ENCODE measurements at regions not wholly inside any gene's neighbourhood (a gene's known extent, or its start where the extent isn't known, plus 50 kb on each side); places are given as distances from the start of the nearest gene placed in this dataset.
"Not testable (repeated sequence)": the region's sequence is repeated elsewhere in the genome, so short reads cannot be mapped to it uniquely, and the experiment has no call there.

GRCh38 chr3:16055606-16056211 lies 118.8 kb upstream of the GALNT15 start:
- no peak for DNase-seq (ENCODE audit: low read depth)

DNA sequence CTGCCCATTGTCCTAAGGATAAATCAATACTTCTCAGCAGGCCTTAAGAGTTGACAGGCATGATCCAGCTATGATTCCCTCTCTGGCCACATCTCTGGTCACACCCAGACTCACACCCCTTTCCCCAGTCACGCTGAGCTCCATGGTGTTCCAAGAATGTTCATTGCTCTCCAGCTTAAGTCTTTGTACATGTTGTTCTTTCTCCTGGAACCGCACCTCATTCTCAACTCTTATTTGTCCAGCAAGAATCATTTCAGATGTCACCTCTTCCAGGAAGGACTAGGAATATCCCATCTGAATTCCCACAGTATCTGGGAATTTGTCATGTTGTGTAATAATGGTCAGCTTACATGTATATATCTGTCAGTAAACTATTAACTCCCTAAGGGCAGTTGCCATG lies 118.3 kb upstream of the GALNT15 start:
- DNase-seq (ENCODE audit: low read depth): no peak

DNA sequence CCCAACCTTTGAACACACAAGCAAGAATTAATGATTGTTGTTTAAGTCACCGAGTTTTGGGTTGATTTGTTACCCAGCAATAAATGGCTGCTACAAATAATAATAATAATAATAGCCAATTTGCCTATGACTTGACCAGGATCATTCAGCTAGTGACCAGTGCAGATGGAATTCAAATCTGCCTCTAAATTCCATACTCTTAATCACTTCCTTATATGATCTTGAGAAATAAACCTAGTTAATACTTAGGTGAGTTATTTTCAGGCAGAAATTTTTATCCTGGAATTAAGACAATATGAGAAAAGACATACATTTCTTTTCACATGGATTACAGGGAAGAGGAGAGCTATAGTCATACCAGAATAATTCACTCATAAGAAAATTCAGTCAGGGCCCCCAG lies 116.0 kb upstream of the GALNT15 start:
- DNase-seq (ENCODE audit: low read depth): no peak

- no peak for DNase-seq (ENCODE audit: low read depth)
These were observed 115.4 kb upstream of the GALNT15 start for GRCh38 chr3:16059081-16059537.

GRCh38 chr3:16059711-16060357 lies 114.6 kb upstream of the GALNT15 start:
- no peak for DNase-seq (ENCODE audit: low read depth)

DNA sequence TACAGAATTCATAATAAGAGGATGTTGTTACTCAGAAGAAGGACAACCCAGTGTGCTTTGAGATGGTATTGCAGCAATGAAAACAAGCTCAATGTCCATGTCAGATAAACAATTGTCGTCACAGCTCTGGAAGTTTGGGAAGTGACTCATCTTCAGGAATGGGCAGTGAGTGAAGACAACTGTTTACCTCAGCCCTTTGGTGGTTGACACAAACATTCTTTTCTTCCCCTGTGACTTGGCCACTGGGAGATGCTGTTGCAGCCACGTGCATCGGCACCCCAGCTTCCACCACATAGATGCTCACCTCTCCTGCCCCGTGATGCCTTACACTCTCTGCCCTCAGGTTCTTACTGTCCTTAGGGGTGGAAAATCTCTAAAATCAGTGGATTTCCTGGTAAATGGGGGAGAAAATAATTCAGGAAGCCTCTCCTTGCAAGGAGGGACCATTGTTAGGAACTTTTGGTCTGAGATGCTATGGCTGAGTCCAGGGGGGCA lies 114.1 kb upstream of the GALNT15 start:
- no peak for DNase-seq (ENCODE audit: low read depth)

DNA sequence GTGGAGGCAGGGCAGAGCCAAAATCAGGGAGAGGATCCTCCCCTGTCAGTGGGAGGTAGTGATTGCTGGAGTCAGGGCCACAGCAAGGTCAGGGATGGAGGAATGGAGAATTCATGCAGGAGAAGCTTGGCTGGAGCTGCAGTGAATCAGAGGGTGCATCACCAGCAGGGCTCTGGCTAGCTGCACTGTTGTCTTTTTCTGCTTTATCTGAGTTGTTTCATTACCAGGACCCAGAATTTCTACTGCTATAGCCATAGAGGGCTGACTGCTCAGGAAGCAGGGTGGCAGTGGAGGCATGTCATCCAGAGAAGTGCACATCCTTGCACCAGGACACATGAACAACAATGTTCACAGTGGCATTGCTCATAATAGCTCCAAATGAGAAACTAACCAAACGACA lies 113.5 kb upstream of the GALNT15 start:
- no peak for DNase-seq (ENCODE audit: low read depth)

GRCh38 chr3:16061491-16061890 lies 113.0 kb upstream of the GALNT15 start:
- DNase-seq (ENCODE audit: low read depth): no peak

DNA sequence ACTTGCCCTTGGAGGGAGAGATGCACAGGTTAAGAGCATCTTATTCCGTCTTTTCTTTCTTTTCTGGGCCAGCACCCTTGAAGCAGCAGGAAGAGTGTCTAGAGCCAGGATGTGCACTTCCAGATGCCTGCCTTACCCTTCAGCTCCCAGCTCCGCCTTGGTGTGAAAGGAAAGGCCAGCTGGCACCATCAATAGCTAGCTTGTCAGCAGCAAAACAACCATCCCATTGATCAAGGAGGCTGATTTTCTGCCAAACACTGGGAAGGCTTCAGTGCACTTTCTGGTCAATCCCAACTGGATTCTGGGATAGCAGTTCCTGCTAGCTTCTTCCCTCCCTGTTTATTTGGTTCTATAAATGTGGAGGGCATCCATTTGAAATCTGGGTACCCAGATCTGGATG lies 110.9 kb upstream of the GALNT15 start:
- no peak for DNase-seq (ENCODE audit: low read depth)

- DNase-seq (ENCODE audit: low read depth): no peak
These were observed 109.7 kb upstream of the GALNT15 start for GRCh38 chr3:16064642-16065414.

DNA sequence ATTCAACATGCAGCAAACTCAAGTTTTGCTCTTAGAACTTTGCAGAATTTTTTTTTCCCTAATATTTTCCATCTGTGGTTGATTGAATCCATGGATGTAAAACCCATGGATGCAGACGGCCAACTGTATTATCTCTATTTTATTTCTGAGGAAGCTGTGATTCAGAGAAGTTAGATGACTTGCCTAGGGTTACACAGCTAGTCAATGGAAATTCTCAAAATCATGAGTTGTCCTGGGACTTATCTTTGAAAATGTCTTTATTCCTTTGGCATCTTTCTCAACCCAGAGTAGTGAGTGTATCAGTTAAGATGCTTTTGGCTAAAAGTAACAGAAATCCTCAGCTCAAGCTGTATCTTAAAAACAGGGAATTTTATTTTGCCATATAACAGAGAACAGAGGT lies 107.9 kb upstream of the GALNT15 start:
- DNase-seq (ENCODE audit: low read depth): no peak

- no peak for DNase-seq (ENCODE audit: low read depth)
These were observed 107.5 kb upstream of the GALNT15 start for GRCh38 chr3:16066975-16067374.

DNA sequence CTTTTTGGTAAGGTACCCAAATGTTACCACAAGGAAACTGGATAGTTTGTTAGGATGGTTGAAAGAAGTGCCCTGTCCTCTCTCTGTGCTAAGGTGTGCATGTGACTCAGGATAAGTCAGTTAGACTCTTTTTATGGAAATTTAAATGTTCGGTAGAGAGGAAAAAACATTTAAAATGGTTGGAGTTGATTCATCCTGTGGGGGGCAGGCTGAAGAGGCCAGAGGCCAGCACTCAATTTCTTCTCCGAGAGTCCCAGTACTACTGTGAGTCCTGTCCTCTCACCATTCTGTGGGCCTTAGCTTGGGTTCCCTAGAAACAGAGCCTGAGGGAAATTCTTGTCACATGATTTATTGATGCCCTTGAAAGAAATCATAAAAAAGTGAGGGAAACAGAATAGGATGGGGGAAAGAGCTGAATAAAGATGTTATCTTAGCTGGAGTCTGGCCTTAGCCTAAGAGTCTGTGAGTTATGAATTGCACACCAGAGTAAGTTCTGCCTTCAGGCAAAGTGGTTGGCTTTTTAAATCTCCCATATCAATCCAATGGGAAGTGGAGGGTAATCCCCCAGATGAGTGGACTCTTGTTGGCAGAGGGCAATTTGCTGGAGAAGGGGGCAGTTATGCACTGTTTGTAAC lies 106.5 kb upstream of the GALNT15 start:
- no peak for DNase-seq (ENCODE audit: low read depth)

DNA sequence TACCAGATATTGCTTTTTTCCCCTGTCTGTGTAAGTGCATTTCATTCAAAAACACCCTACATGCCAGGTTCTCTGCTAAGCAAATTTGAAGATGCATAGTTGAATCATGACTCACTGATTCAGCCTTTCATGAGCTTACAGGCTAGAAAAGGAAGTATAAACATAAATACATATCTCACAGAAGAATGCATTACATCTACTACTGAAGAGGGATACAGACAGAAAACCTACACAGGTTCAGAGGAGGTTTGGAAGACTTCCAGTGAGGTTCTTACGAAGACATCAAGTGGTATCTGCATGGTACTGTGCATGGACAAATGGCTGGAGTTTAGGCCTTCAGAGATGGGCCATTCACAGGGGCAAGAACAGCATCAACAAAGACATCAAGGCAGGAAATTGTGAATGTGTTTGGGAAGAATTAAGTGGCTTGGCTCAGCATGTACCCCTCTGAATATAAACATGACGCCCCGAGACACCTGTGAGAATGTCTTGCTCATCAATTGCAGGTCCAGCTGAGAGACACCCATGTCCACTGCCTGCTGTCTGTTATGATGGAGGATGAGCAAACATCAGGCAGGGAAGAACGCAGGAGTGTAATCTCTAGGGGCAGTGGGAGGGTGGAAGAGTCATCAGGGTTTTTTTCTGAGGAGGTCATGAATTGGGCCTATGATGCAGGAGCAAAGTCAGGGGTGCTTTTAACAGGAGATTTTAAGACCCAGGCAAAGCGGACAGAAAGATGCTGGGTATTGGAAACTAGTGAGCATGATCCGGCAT lies 105.1 kb upstream of the GALNT15 start:
- no peak for DNase-seq (ENCODE audit: low read depth)

- DNase-seq (ENCODE audit: low read depth): no peak
These were observed 103.8 kb upstream of the GALNT15 start for GRCh38 chr3:16070707-16071106.

DNA sequence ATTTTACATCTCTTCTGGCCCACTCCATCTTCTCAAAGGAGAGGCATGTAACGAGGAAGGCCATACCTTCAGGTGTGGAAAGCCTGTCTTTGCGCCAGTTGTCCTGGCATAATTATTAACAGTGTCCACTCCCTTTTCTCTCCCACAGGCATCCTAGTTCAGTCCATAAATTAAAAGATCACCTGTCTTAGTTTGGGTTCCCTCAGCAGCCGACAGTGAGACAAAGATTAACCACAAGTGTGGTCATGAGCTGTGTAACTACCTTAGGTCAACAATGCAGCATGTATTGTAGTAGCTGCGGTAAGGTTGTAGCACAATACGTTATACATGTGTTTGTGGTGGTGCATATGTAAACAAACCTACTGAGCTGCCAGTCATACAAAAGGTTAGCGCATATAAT lies 103.3 kb upstream of the GALNT15 start:
- no peak for DNase-seq (ENCODE audit: low read depth)

- no peak for DNase-seq (ENCODE audit: low read depth)
These were observed 101.9 kb upstream of the GALNT15 start for GRCh38 chr3:16072420-16073110.

GRCh38 chr3:16073203-16073602 lies 101.3 kb upstream of the GALNT15 start:
- DNase-seq (ENCODE audit: low read depth): no peak

DNA sequence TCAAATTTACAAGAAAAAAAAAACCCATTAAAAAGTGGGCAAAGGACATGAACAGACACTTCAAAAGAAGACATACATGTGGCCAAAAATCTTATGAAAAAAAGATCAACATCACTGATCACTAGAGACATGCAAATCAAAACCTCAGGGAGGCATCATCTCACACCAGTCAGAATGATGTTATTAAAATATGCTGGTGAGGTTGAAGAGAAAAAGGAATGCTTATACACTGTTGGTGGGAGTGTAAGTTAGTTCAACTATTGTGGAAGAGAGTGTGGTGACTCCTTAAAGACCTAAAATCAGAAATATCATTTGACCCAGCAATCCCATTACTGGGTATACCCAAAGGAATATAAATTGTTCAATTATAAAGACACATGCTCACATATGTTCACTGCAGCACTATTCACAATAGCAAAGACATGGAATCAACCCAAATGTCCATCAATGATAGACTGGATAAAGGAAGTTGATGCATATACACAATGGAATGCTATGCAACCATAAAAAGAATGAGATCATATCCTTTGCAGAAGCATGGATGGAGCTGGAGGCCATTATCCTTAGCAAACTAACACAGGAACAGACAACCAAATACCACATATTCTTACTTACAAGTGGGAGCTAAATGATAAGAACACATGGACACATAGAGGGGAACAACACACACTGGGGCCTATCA lies 100.3 kb upstream of the GALNT15 start:
- DNase-seq (ENCODE audit: low read depth): not testable (repeated sequence)

- DNase-seq (ENCODE audit: low read depth): no peak
These were observed 98.8 kb upstream of the GALNT15 start for GRCh38 chr3:16075647-16076046.

GRCh38 chr3:16076564-16076963 lies 97.9 kb upstream of the GALNT15 start:
- DNase-seq (ENCODE audit: low read depth): no peak
